CD4-positive, alpha-beta T cell (primary cell): ENCODE measurements at regions not wholly inside any gene's neighbourhood (a gene's known extent, or its start where the extent isn't known, plus 50 kb on each side); places are given as distances from the start of the nearest gene placed in this dataset.
"Not testable (repeated sequence)": the region's sequence is repeated elsewhere in the genome, so short reads cannot be mapped to it uniquely, and the experiment has no call there.

ENCODE experiments used
- ATAC-seq: fragments of 200-7000 bp; cut with Tn5 transposase; one replicate; pipeline ENCODE4 v1.10.0; 2022; ENCODE audit warnings: mild to moderate bottlenecking; ENCODE audit not compliant: poor library complexity
- CTCF ChIA-PET: fragments of 350-600 bp; sonication (Branson Sonifier 250); formaldehyde crosslinking; loops from one replicate; lab custom pipeline; 2021; ENCODE audit warnings: antibody characterized with exemption, inconsistent platforms; lab: Charles Lee
- POLR2A ChIA-PET: fragments of 350-600 bp; sonication (Branson Sonifier 250); formaldehyde crosslinking; loops from one replicate; lab custom pipeline; 2021; ENCODE audit warnings: antibody characterized with exemption, inconsistent platforms; lab: Charles Lee
- DNase-seq, 14 experiments: peaks; one replicate each; pipeline ENCODE4 v3.0.0-alpha.2; 2013 to 2020; ENCODE audit warnings: mixed read lengths in 2 of 14
- H3K27ac ChIP-seq, 2 donors: one replicate each; pipeline versions ENCODE4 v1.5.1 to v1.7.0; 2013; ENCODE audit warnings: low read length in 2 of 2, low read depth in 1 of 2, mild to moderate bottlenecking in 1 of 2
- H3K27me3 ChIP-seq, 2 experiments: 1 replicate in 1 of 2; 2 replicates in 1 of 2; pipeline versions ENCODE4 v1.6.1 to v1.7.0; 2013; ENCODE audit warnings: low read length in 2 of 2, control low read depth in 1 of 2, mild to moderate bottlenecking in 1 of 2, moderate library complexity in 1 of 2; ENCODE audit not compliant: insufficient read depth in 2 of 2, control insufficient read depth in 1 of 2
- H3K36me3 ChIP-seq: one replicate; pipeline ENCODE4 v1.6.1; 2013; ENCODE audit warnings: low read length, control low read depth; ENCODE audit not compliant: insufficient read depth
- H3K4me1 ChIP-seq: one replicate; pipeline ENCODE4 v1.6.1; 2013; ENCODE audit warnings: low read length, control low read depth; ENCODE audit not compliant: insufficient read depth
- H3K4me3 ChIP-seq: one replicate; pipeline ENCODE4 v1.5.1; 2013; ENCODE audit warnings: mild to moderate bottlenecking, low read length, moderate library complexity
- H3K9me3 ChIP-seq, 2 experiments: 1 replicate in 1 of 2; 2 replicates in 1 of 2; pipeline versions ENCODE4 v1.6.1 to v1.7.0; 2013; ENCODE audit warnings: low read length in 2 of 2, mild to moderate bottlenecking in 2 of 2, control low read depth in 1 of 2, moderate library complexity in 1 of 2; ENCODE audit not compliant: control insufficient read depth in 1 of 2, insufficient read depth in 1 of 2
- H3K27ac Mint-ChIP-seq: one replicate; pipeline ENCODE4 v1.8.0; 2020; ENCODE audit warnings: mixed read lengths
- H3K27me3 Mint-ChIP-seq: one replicate; pipeline ENCODE4 v1.8.0; 2021; ENCODE audit warnings: mixed read lengths
- H3K36me3 Mint-ChIP-seq: one replicate; pipeline ENCODE4 v1.8.0; 2021; ENCODE audit warnings: low read depth, mixed read lengths
- H3K4me1 Mint-ChIP-seq: one replicate; pipeline ENCODE4 v1.8.0; 2021; ENCODE audit warnings: low read depth, mixed read lengths
- H3K4me3 Mint-ChIP-seq: one replicate; pipeline ENCODE4 v1.8.0; 2020; ENCODE audit warnings: mild to moderate bottlenecking, mixed read lengths
- H3K9me3 Mint-ChIP-seq: one replicate; pipeline ENCODE4 v1.8.0; 2020; ENCODE audit warnings: mixed read lengths
- intact Hi-C, 2 experiments: fragments of 100-400 bp; cut with DNase I in 1 of 2; cut with micrococcal nuclease in 1 of 2; formaldehyde crosslinking; loops; one replicate each; pipeline versions ENCODE4 v1.15.1 to v1.9.0; 2023 to 2025; cut with DNase I, micrococcal nuclease
- TF ChIP-seq, protein P1 (sequence below): fragments of 200-600 bp; IDR thresholded peaks from one replicate; pipeline ENCODE4 v1.8.0; 2022; ENCODE audit warnings: antibody characterized with exemption, mild to moderate bottlenecking

DNA sequence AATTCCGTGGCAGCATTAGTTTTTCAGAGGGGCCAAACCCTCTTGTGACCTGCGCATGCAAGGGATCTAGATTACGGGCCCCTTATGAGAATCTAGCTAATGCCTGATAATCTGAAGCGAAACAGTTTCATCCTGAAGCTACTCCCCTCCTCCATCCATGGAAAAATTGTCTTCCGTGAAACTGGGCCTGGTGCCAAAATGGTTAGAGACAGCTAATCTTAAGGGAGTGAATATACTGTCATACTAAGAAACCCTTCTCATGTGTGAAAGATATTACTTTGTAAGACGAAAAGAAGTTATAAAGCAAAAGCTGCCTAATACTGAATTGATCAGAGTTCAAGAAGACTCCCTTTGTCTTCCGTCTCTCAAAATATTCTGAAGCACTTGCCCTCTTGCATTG lies 166.3 kb downstream of the DUSP10 start:
- no peaks in the 10 kb centered on the region for H3K4me1 Mint-ChIP-seq
- intact Hi-C loops = no loop called here
- Histone ChIP-seq H3K9me3 (peaks cover 0 to 3% of the 10 kb centered on the region in 2 experiments), H3K4me1 (no peaks in the 10 kb centered on the region), H3K4me3 (no peak overlapping the region), H3K27me3 (no peaks in the 10 kb centered on the region), H3K27ac (no peak overlapping the region), H3K36me3 (no peaks in the 10 kb centered on the region)
- TF ChIP-seq, protein P1, sequence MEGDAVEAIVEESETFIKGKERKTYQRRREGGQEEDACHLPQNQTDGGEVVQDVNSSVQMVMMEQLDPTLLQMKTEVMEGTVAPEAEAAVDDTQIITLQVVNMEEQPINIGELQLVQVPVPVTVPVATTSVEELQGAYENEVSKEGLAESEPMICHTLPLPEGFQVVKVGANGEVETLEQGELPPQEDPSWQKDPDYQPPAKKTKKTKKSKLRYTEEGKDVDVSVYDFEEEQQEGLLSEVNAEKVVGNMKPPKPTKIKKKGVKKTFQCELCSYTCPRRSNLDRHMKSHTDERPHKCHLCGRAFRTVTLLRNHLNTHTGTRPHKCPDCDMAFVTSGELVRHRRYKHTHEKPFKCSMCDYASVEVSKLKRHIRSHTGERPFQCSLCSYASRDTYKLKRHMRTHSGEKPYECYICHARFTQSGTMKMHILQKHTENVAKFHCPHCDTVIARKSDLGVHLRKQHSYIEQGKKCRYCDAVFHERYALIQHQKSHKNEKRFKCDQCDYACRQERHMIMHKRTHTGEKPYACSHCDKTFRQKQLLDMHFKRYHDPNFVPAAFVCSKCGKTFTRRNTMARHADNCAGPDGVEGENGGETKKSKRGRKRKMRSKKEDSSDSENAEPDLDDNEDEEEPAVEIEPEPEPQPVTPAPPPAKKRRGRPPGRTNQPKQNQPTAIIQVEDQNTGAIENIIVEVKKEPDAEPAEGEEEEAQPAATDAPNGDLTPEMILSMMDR = no peak
- no peak overlapping the region for H3K27ac Mint-ChIP-seq
- DNase-seq (no peak), ATAC-seq (no peak)
- peaks cover 6% of the 10 kb centered on the region for H3K27me3 Mint-ChIP-seq
- ChIA-PET CTCF (no interaction called here), POLR2A (interaction anchor here (1.5 kb wide), 1 partner anchor 166 kb away, joined by 3 read pairs; the partner anchor contains the start of gene DUSP10)
- no peak overlapping the region for H3K4me3 Mint-ChIP-seq
- H3K36me3 Mint-ChIP-seq = no peaks in the 10 kb centered on the region
- H3K9me3 Mint-ChIP-seq = no peaks in the 10 kb centered on the region

GRCh38 chr1:221576268-221576667 lies 165.6 kb downstream of the DUSP10 start:
- Histone ChIP-seq H3K4me1 (no peaks in the 10 kb centered on the region), H3K4me3 (no peak overlapping the region), H3K9me3 (peaks cover 0 to 3% of the 10 kb centered on the region in 2 experiments), H3K27ac (no peak overlapping the region), H3K27me3 (no peaks in the 10 kb centered on the region), H3K36me3 (no peaks in the 10 kb centered on the region)
- ChIA-PET POLR2A (interaction anchor here (1.5 kb wide), 1 partner anchor 166 kb away, joined by 3 read pairs; the partner anchor contains the start of gene DUSP10), CTCF (no interaction called here)
- intact Hi-C loops = no loop called here
- Mint-ChIP-seq H3K27me3 (peaks cover 6% of the 10 kb centered on the region), H3K4me1 (no peaks in the 10 kb centered on the region), H3K9me3 (no peaks in the 10 kb centered on the region), H3K36me3 (no peaks in the 10 kb centered on the region), H3K4me3 (no peak overlapping the region), H3K27ac (no peak overlapping the region)
- TF ChIP-seq, protein P1 = no peak
- no peak for DNase-seq
- no peak for ATAC-seq

DNA sequence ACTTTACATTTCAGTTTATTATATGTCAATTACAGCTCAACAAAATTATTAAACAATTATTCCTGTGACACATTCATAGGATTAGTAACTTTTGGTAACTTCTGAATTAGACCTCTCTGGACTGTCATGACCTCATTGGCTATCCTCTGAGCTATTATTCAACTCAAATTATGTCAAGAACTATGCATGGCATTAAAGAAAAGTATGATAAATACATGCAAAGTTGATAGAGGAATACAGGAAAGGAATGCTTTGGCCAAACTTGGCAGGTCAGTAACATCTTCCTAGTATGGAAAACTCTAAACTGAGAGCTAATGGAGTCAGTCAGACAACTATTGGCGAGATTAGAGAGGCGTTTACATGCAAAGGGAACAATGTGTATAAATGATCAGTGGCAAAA lies 158.4 kb downstream of the DUSP10 start:
- no peaks in the 10 kb centered on the region for H3K27me3 Mint-ChIP-seq
- CTCF ChIA-PET = no interaction called here
- intact Hi-C loops = no loop called here
- H3K36me3 Mint-ChIP-seq = no peaks in the 10 kb centered on the region
- no peak overlapping the region for H3K4me3 Mint-ChIP-seq
- ATAC-seq (no peak), DNase-seq (no peak)
- TF ChIP-seq, protein P1 = no peak
- H3K27me3 ChIP-seq = no peaks in the 10 kb centered on the region
- no peak overlapping the region for H3K27ac Mint-ChIP-seq
- H3K27ac ChIP-seq = no peak overlapping the region
- H3K9me3 ChIP-seq = no peaks in the 10 kb centered on the region
- no peaks in the 10 kb centered on the region for H3K9me3 Mint-ChIP-seq
- POLR2A ChIA-PET = interaction anchor here (0.7 to 1.2 kb wide), 2 partner anchors 158 to 1043 kb away, joined by 3 read pairs; partner anchors contain the start of gene DUSP10
- H3K4me1 ChIP-seq = no peaks in the 10 kb centered on the region
- no peaks in the 10 kb centered on the region for H3K36me3 ChIP-seq
- no peak overlapping the region for H3K4me3 ChIP-seq
- no peaks in the 10 kb centered on the region for H3K4me1 Mint-ChIP-seq

DNA sequence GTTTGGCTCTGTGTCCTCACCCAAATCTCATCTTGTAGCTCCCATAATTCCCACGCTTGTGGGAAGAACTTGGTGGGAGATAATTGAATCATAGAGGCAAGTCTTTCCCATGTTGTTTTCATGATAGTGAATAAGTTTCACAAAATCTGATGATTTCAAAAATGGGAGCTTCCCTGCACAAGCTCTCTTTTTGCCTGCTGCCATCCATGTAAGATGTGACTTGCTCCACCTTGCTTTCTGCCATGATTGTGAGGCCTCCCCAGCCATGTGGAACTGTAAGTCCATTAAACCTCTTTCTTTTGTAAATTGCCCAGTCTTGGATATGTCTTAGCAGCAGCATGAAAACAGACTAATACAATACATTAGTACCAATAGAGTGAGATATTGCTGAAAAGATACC lies 154.9 kb downstream of the DUSP10 start:
- H3K27ac ChIP-seq, H3K27ac Mint-ChIP-seq, H3K4me1 Mint-ChIP-seq, H3K4me1 ChIP-seq, ATAC-seq, CTCF ChIA-PET, H3K36me3 ChIP-seq, DNase-seq, H3K9me3 Mint-ChIP-seq, intact Hi-C loops, H3K27me3 ChIP-seq, POLR2A ChIA-PET, H3K4me3 ChIP-seq, H3K9me3 ChIP-seq, H3K4me3 Mint-ChIP-seq, H3K27me3 Mint-ChIP-seq, H3K36me3 Mint-ChIP-seq: not testable (repeated sequence)

DNA sequence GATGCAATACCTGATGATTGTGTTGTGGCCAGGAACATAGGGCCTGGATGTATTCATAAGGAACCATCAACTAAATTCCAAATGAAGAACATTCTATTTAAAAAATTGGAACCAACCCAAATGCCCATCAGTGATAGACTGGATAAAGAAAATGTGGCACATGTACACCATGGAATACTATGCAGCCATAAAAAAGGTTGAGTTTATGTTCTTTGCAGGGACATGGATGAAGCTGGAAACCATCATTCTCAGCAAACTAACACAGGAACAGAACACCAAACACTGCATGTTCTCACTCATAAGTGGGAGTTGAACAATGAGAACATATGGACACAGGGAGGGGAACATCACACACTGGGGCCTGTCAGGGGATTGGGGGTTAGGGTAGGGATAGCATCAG lies 150.6 kb downstream of the DUSP10 start:
- intact Hi-C loops, ATAC-seq, H3K27ac ChIP-seq, DNase-seq, H3K36me3 ChIP-seq, H3K27ac Mint-ChIP-seq, H3K4me1 ChIP-seq, H3K36me3 Mint-ChIP-seq, H3K9me3 ChIP-seq, H3K27me3 ChIP-seq, H3K27me3 Mint-ChIP-seq, POLR2A ChIA-PET, H3K4me3 Mint-ChIP-seq, H3K9me3 Mint-ChIP-seq, H3K4me3 ChIP-seq, CTCF ChIA-PET, H3K4me1 Mint-ChIP-seq: not testable (repeated sequence)
